Left ventricle myocardium inferior (tissue), 1 donor: ENCODE measurements at regions not wholly inside any gene's neighbourhood (a gene's known extent, or its start where the extent isn't known, plus 50 kb on each side); places are given as distances from the start of the nearest gene placed in this dataset.
A peak's percentile ranks its signal among the peaks of the same experiment; 100 is the strongest.

Source experiments
- DNase-seq: peaks from one replicate; pipeline ENCODE4 v3.0.0-alpha.2; 2020
- H3K27ac ChIP-seq: fragments of 200-600 bp; replicated peaks from 2 replicates; pipeline ENCODE4 v1.8.0; 2021
- H3K27me3 ChIP-seq: fragments of 200-600 bp; 2 replicates; pipeline ENCODE4 v1.8.0; 2021; ENCODE audit warnings: low read depth
- H3K36me3 ChIP-seq: fragments of 200-600 bp; 2 replicates; pipeline ENCODE4 v1.8.0; 2021
- H3K4me1 ChIP-seq: fragments of 200-600 bp; 2 replicates; pipeline ENCODE4 v1.8.0; 2021
- H3K4me3 ChIP-seq: fragments of 200-600 bp; 2 replicates; pipeline ENCODE4 v1.8.0; 2021; ENCODE audit warnings: mild to moderate bottlenecking, moderate library complexity
- H3K9me3 ChIP-seq: fragments of 200-600 bp; replicated peaks from 2 replicates; pipeline ENCODE4 v1.8.0; 2021
- CTCF ChIP-seq: fragments of 200-600 bp; IDR thresholded peaks from 2 replicates; pipeline ENCODE4 v1.8.0; 2021; ENCODE audit warnings: antibody characterized with exemption, mild to moderate bottlenecking, borderline replicate concordance
- intact Hi-C: fragments of 100-400 bp; cut with micrococcal nuclease; formaldehyde crosslinking; loops from one replicate; pipeline ENCODE4 v1.11.0; 2022
- donor health status: DM: no; HTN: yes; CAD: no; lungs with severe emphysema.

- no peaks in the 10 kb centered on the region for H3K4me1 ChIP-seq
- H3K9me3 ChIP-seq: peaks cover 3% of the 10 kb centered on the region
- H3K36me3 ChIP-seq: no peaks in the 10 kb centered on the region
- TF ChIP-seq CTCF: no peak
- H3K4me3 ChIP-seq: no peak overlapping the region
- DNase-seq: no peak
- intact Hi-C loops: no loop called here
- peaks cover 9% of the 10 kb centered on the region for H3K27me3 ChIP-seq
- H3K27ac ChIP-seq: no peak overlapping the region
These were observed 700.9 kb downstream of the AACS start for GRCh38 chr12:125766091-125766490.

- no peak for TF ChIP-seq CTCF
- Histone ChIP-seq H3K27me3 (no peaks in the 10 kb centered on the region), H3K36me3 (no peaks in the 10 kb centered on the region), H3K4me1 (no peaks in the 10 kb centered on the region), H3K4me3 (no peak overlapping the region), H3K9me3 (peaks cover 13% of the 10 kb centered on the region), H3K27ac (no peak overlapping the region)
- no peak for DNase-seq
- intact Hi-C loops: no loop called here
These were observed 707.2 kb downstream of the AACS start for GRCh38 chr12:125772403-125772802.

GRCh38 chr12:125773033-125773640 is 707.9 kb downstream of the AACS start:
- intact Hi-C loops: no loop called here
- H3K9me3 ChIP-seq: peaks cover 13% of the 10 kb centered on the region
- H3K27me3 ChIP-seq: no peaks in the 10 kb centered on the region
- H3K36me3 ChIP-seq: no peaks in the 10 kb centered on the region
- TF ChIP-seq CTCF: peak; percentile 29
- DNase-seq: no peak
- no peak overlapping the region for H3K27ac ChIP-seq
- H3K4me1 ChIP-seq: no peaks in the 10 kb centered on the region
- H3K4me3 ChIP-seq: no peak overlapping the region

GRCh38 chr12:125775507-125775906 is 710.3 kb downstream of the AACS start:
- intact Hi-C loops: no loop called here
- Histone ChIP-seq H3K36me3 (no peaks in the 10 kb centered on the region), H3K27me3 (no peaks in the 10 kb centered on the region), H3K4me3 (no peak overlapping the region), H3K9me3 (peaks cover 13% of the 10 kb centered on the region), H3K27ac (no peak overlapping the region), H3K4me1 (no peaks in the 10 kb centered on the region)
- no peak for DNase-seq
- no peak for TF ChIP-seq CTCF

- no peak for TF ChIP-seq CTCF
- no peak for DNase-seq
- no peaks in the 10 kb centered on the region for H3K36me3 ChIP-seq
- H3K27me3 ChIP-seq: no peaks in the 10 kb centered on the region
- intact Hi-C loops: no loop called here
- no peak overlapping the region for H3K27ac ChIP-seq
- no peaks in the 10 kb centered on the region for H3K4me1 ChIP-seq
- H3K4me3 ChIP-seq: no peak overlapping the region
- H3K9me3 ChIP-seq: peaks cover 13% of the 10 kb centered on the region
These were observed 711.0 kb downstream of the AACS start for GRCh38 chr12:125776212-125776611.
